ENCODE measurements at regions not wholly inside any gene's neighbourhood (a gene's known extent, or its start where the extent isn't known, plus 50 kb on each side); places are given as distances from the start of the nearest gene placed in this dataset.

- no peak for FAIRE-seq
- no peak for DNase-seq (ENCODE audit: extremely low spot score, insufficient read length, low read depth)
Measured at GRCh38 chrX:39626749-39627148, 471.0 kb downstream of the BCOR start.

GRCh38 chrX:39627257-39627656, 470.5 kb downstream of the BCOR start:
- FAIRE-seq, result no peak
- no peak for DNase-seq (ENCODE audit: extremely low spot score, insufficient read length, low read depth)

- no peak for DNase-seq (ENCODE audit: extremely low spot score, insufficient read length, low read depth)
- no peak for FAIRE-seq
Measured at GRCh38 chrX:39629001-39629400, 468.8 kb downstream of the BCOR start.

GRCh38 chrX:39630344-39630743, 467.4 kb downstream of the BCOR start:
- no peak for FAIRE-seq

GRCh38 chrX:39631276-39632229, 466.2 kb downstream of the BCOR start:
- DNase-seq (ENCODE audit: extremely low spot score, insufficient read length, low read depth) (no peak), FAIRE-seq (no peak)

More at GRCh38 chrX:39630344-39630743, 467.4 kb downstream of the BCOR start:
- no peak for DNase-seq (ENCODE audit: extremely low spot score, insufficient read length, low read depth)

GRCh38 chrX:39633293-39633692, 464.5 kb downstream of the BCOR start:
- no peak for FAIRE-seq
- DNase-seq (ENCODE audit: extremely low spot score, insufficient read length, low read depth), result no peak

GRCh38 chrX:39636481-39636880, 461.3 kb downstream of the BCOR start:
- FAIRE-seq, result no peak
- DNase-seq (ENCODE audit: extremely low spot score, insufficient read length, low read depth), result no peak

DNA sequence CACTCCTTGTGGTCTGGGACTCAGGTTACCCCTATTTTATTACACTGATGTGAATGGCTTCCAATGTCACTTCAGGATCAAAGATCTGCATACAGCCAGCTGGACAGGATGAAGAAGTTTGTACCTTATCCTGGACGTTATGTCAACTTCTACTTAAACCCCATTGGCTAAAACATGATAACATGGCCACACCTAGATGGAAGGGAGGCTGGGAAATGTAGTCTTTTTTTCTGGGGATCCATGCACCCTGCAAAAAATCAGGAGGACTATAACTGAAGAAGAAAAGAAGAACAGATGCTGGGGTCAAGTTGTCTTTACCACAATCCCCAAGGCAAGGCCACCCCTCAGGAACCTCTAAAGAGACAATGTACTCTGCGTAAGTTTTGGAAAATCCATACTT, 459.2 kb downstream of the BCOR start:
- FAIRE-seq, result no peak
- DNase-seq (ENCODE audit: extremely low spot score, insufficient read length, low read depth), result no peak

- FAIRE-seq (no peak), DNase-seq (ENCODE audit: extremely low spot score, insufficient read length, low read depth) (no peak)
Measured at GRCh38 chrX:39639871-39640270, 457.9 kb downstream of the BCOR start.

- FAIRE-seq (no peak), DNase-seq (ENCODE audit: extremely low spot score, insufficient read length, low read depth) (no peak)
Measured at GRCh38 chrX:39640866-39641265, 456.9 kb downstream of the BCOR start.

DNA sequence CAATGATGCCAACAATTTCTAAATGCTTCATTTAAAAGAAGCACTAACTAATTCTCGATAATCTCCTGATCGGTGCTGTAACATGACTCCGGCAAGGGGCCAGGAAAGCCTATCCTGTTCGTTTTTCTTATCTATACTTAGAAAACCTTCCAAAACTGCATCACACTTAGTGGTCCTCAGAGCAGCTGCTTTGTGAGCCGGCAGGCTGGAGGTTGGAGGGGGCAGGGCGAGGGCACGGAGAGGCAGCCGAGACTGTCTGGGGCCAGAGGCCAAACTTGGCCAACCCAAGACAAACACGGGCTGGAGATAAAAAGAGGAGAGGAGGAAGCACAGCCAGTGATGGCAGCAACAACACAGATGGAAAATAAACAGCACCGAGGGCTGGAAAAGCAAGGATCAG, 455.7 kb downstream of the BCOR start:
- DNase-seq (ENCODE audit: extremely low spot score, insufficient read length, low read depth), result no peak
- FAIRE-seq, result no peak

DNA sequence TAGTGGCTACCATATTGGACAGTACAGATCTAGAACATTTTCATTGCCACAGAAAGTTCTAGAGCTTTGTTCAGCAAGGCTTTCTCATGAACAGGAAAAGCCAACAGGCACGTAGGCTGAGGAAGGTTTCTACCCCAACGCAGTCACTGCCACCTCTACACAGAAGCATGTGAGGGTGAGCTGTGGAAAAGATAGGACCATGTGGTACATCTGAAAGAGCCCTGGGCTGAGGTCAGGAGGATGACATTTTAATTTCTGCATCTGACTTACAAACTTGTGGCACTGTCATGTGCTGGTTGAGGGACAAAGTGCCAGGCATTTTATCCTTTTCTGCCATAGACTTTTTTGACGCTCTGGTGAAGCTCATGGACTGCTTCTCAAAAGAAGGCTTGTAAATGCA, 454.2 kb downstream of the BCOR start:
- no peak for FAIRE-seq
- DNase-seq (ENCODE audit: extremely low spot score, insufficient read length, low read depth), result no peak

DNA sequence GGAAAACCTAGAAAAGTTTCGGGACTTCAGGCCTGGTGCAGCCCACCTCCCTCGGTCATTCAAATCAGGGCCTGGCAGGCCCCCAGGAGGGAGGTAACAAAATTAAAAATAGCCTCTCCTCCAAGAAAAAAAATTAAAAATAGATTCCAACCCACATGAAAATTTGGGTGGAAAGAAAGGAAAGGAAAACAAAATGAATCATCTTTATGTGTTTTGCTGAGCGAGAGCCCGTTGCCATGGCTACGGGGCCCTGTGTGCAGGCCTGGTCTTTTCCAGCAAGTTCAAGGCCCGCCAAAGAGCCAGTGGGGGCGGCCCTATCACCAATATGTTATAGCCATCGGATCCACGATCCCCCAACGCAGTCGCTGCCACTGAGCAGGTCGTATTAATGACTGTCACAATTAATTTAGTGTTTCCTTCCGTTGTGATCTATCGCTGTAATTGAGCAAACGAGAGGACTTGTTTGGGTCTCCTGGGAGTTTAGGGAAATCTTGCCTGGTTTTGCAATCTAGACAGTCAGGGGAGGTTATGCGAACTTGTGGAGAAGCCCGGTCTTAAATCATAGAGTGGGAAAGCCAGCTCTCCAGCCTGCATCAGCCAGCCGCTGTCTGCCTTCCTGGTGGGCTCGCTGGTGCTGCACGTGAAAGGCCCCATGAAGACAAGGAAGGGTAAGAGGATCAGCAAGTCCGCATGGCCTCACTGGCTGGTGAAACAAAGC, 452.4 kb downstream of the BCOR start:
- FAIRE-seq (no peak), DNase-seq (ENCODE audit: extremely low spot score, insufficient read length, low read depth) (no peak)

- no peak for DNase-seq (ENCODE audit: extremely low spot score, insufficient read length, low read depth)
- FAIRE-seq, result no peak
Measured at GRCh38 chrX:39648548-39649254, 449.1 kb downstream of the BCOR start.

GRCh38 chrX:39650768-39651347, 446.9 kb downstream of the BCOR start:
- FAIRE-seq, result no peak
- no peak for DNase-seq (ENCODE audit: extremely low spot score, insufficient read length, low read depth)

- DNase-seq (ENCODE audit: extremely low spot score, insufficient read length, low read depth) (peak; percentile 3), FAIRE-seq (peak; percentile 79)
Measured at GRCh38 chrX:39652336-39652735, 445.4 kb downstream of the BCOR start.

DNA sequence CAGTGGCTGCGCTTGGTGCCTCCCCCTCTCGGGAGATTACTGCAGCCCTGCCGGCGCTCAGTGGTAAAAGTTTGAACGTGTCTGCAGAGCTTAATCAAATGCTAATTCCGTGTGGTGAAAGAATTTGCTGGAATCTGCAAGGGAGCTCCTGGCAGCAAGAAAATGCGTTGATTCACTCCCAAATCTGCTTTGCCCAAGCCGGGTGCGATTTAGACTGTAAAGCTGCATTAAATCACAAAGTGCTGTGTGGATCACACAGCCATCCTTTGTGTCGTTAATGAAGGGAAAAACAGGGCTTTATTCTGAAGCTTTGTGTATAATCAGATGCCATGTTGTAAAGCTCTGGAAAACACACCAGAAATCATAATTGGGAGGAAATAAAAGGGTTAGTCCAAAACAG, 444.1 kb downstream of the BCOR start:
- FAIRE-seq, result no peak
- DNase-seq (ENCODE audit: extremely low spot score, insufficient read length, low read depth), result no peak

GRCh38 chrX:39654183-39654925, 443.4 kb downstream of the BCOR start:
- FAIRE-seq (no peak), DNase-seq (ENCODE audit: extremely low spot score, insufficient read length, low read depth) (no peak)

DNA sequence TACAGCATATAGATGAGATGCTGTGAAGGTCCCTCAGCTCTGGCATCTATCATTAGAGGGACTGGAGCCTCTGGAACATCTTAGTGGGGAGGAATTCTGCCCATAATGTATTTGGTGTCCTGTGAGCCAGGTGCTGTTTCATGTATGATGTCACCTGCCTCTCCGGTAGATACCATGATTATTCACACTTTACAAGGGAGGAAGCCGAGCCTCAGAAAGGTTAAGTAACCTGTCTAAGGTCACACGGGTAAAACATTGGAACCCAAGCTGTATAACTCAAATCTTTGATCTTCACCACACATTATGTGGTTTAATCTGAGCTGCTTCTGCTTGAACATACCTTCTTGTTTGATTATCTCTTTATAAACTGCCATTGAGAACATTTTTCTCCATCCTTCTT, 442.8 kb downstream of the BCOR start:
- DNase-seq (ENCODE audit: extremely low spot score, insufficient read length, low read depth) (no peak), FAIRE-seq (no peak)
